Mesendoderm (in vitro differentiated cells): ENCODE measurements at regions not wholly inside any gene's neighbourhood (a gene's known extent, or its start where the extent isn't known, plus 50 kb on each side); places are given as distances from the start of the nearest gene placed in this dataset.
A peak's percentile ranks its signal among the peaks of the same experiment; 100 is the strongest.
"Not testable (repeated sequence)": the region's sequence is repeated elsewhere in the genome, so short reads cannot be mapped to it uniquely, and the experiment has no call there.

Source experiments
- DNase-seq: peaks from one replicate; pipeline ENCODE4 v3.0.0; 2013
- H2AK5ac ChIP-seq: 2 replicates; pipeline ENCODE4 v1.6.1; 2013; ENCODE audit warnings: low read length, inconsistent platforms
- H2BK120ac ChIP-seq: 2 replicates; pipeline ENCODE4 v1.6.1; 2013; ENCODE audit warnings: low read depth, mild to moderate bottlenecking, low read length, moderate library complexity, mixed read lengths
- H2BK15ac ChIP-seq: replicated peaks from 2 replicates; pipeline ENCODE4 v1.6.1; 2013; ENCODE audit warnings: low read depth, mild to moderate bottlenecking, moderate library complexity
- H2BK5ac ChIP-seq: 2 replicates; pipeline ENCODE4 v1.6.1; 2013; ENCODE audit warnings: low read length, inconsistent platforms
- H3K18ac ChIP-seq: 2 replicates; pipeline ENCODE4 v1.6.1; 2013; ENCODE audit warnings: mild to moderate bottlenecking, low read length, mixed read lengths
- H3K23ac ChIP-seq: one replicate; pipeline ENCODE4 v1.6.1; 2013; ENCODE audit warnings: low read length
- H3K27ac ChIP-seq: 2 replicates; pipeline ENCODE4 v1.5.1; 2013; ENCODE audit warnings: low read depth, mild to moderate bottlenecking, inconsistent platforms, low read length, moderate library complexity
- H3K27me3 ChIP-seq: 2 replicates; pipeline ENCODE4 v1.6.1; 2013; ENCODE audit warnings: low read length, control low read depth, mild to moderate bottlenecking, inconsistent platforms; ENCODE audit not compliant: insufficient read depth, poor library complexity
- H3K36me3 ChIP-seq: 2 replicates; pipeline ENCODE4 v1.6.1; 2013; ENCODE audit warnings: low read length, inconsistent platforms; ENCODE audit not compliant: control insufficient read depth, insufficient read depth
- H3K4ac ChIP-seq: one replicate; pipeline ENCODE4 v1.6.1; 2013; ENCODE audit warnings: low read depth, mild to moderate bottlenecking, low read length, moderate library complexity
- H3K4me1 ChIP-seq: 2 replicates; pipeline ENCODE4 v1.6.1; 2013; ENCODE audit warnings: low read depth, low read length, inconsistent platforms; ENCODE audit not compliant: control insufficient read depth
- H3K4me2 ChIP-seq: 2 replicates; pipeline ENCODE4 v1.6.1; 2013; ENCODE audit warnings: low read length
- H3K4me3 ChIP-seq: 2 replicates; pipeline ENCODE4 v1.5.1; 2013; ENCODE audit warnings: mild to moderate bottlenecking, low read length
- H3K56ac ChIP-seq: one replicate; pipeline ENCODE4 v1.6.1; 2013; ENCODE audit warnings: low read length
- H3K79me1 ChIP-seq: 2 replicates; pipeline ENCODE4 v1.6.1; 2013; ENCODE audit warnings: low read length, inconsistent platforms
- H3K79me2 ChIP-seq: 2 replicates; pipeline ENCODE4 v1.6.1; 2013; ENCODE audit warnings: mild to moderate bottlenecking, low read length; ENCODE audit not compliant: control insufficient read depth, insufficient read depth
- H3K9ac ChIP-seq: 2 replicates; pipeline ENCODE4 v1.6.1; 2013; ENCODE audit warnings: low read length, inconsistent platforms
- H4K5ac ChIP-seq: one replicate; pipeline ENCODE4 v1.6.1; 2013; ENCODE audit warnings: low read length
- H4K8ac ChIP-seq: one replicate; pipeline ENCODE4 v1.6.1; 2013; ENCODE audit warnings: low read depth, mild to moderate bottlenecking, control low read depth, low read length, moderate library complexity
- WGBS: extraction: QIAGEN DNeasy Blood & Tissue Kit; methylation state at CpG from one replicate; pipeline ENCODE4 v1.1.7; 2013; ENCODE audit warnings: low lambda C conversion rate, missing lambda C conversion rate; ENCODE audit not compliant: insufficient coverage; ENCODE audit errors: extremely low coverage; 5-methylcytosine and 5-hydroxymethylcytosine counted together

- Histone ChIP-seq H3K4me2 (no peak overlapping the region), H2AK5ac (no peak overlapping the region), H3K4ac (no peak overlapping the region), H3K27ac (no peak overlapping the region), H3K79me2 (no peaks in the 10 kb centered on the region), H3K4me3 (no peak overlapping the region), H2BK15ac (no peak overlapping the region), H4K8ac (no peak overlapping the region), H3K4me1 (no peaks in the 10 kb centered on the region), H2BK5ac (no peak overlapping the region), H3K27me3 (no peaks in the 10 kb centered on the region), H3K18ac (no peak overlapping the region), H3K23ac (peak overlapping the region; percentile 66), H3K36me3 (no peaks in the 10 kb centered on the region), H3K56ac (no peak overlapping the region), H4K5ac (no peak overlapping the region), H3K9ac (no peak overlapping the region), H2BK120ac (no peak overlapping the region), H3K79me1 (no peaks in the 10 kb centered on the region)
- DNase-seq: no peak
- no CpG with 5 or more reads among the region's 2 CpGs for WGBS
Observed at GRCh38 chr13:78540058-78540457, 63.3 kb downstream of the POU4F1 start.

GRCh38 chr13:78526044-78526443, 77.3 kb downstream of the POU4F1 start:
- not testable (repeated sequence) for H4K8ac ChIP-seq, H3K9ac ChIP-seq, H3K36me3 ChIP-seq, H3K4me1 ChIP-seq, H3K79me1 ChIP-seq, H3K4me3 ChIP-seq, H3K4ac ChIP-seq, H2BK15ac ChIP-seq, H3K27me3 ChIP-seq, H4K5ac ChIP-seq, H3K23ac ChIP-seq, H3K56ac ChIP-seq, H2BK5ac ChIP-seq, H2BK120ac ChIP-seq, H3K4me2 ChIP-seq, H3K27ac ChIP-seq, DNase-seq, H3K18ac ChIP-seq, H3K79me2 ChIP-seq, H2AK5ac ChIP-seq
- no CpG with 5 or more reads among the region's 8 CpGs for WGBS

GRCh38 chr13:78524936-78525335, 78.4 kb downstream of the POU4F1 start:
- Histone ChIP-seq H3K36me3 (no peaks in the 10 kb centered on the region), H3K4me1 (no peaks in the 10 kb centered on the region), H2AK5ac (no peak overlapping the region), H3K4me3 (no peak overlapping the region), H3K27me3 (no peaks in the 10 kb centered on the region), H2BK15ac (no peak overlapping the region), H3K79me1 (no peaks in the 10 kb centered on the region), H3K27ac (no peak overlapping the region), H3K9ac (no peak overlapping the region), H4K5ac (no peak overlapping the region), H2BK120ac (no peak overlapping the region), H4K8ac (no peak overlapping the region), H2BK5ac (no peak overlapping the region), H3K18ac (no peak overlapping the region), H3K56ac (no peak overlapping the region), H3K23ac (no peak overlapping the region), H3K4me2 (no peak overlapping the region), H3K4ac (no peak overlapping the region), H3K79me2 (no peaks in the 10 kb centered on the region)
- peak; percentile 51 for DNase-seq
- WGBS: no CpG with 5 or more reads among the region's 1 CpG

- Histone ChIP-seq H2BK5ac (no peak overlapping the region), H3K23ac (no peak overlapping the region), H3K4me3 (no peak overlapping the region), H3K18ac (no peak overlapping the region), H3K4me1 (no peaks in the 10 kb centered on the region), H4K5ac (no peak overlapping the region), H2AK5ac (no peak overlapping the region), H3K79me1 (no peaks in the 10 kb centered on the region), H3K79me2 (no peaks in the 10 kb centered on the region), H3K27ac (no peak overlapping the region), H4K8ac (no peak overlapping the region), H3K4ac (no peak overlapping the region), H2BK15ac (no peak overlapping the region), H2BK120ac (no peak overlapping the region), H3K9ac (no peak overlapping the region), H3K4me2 (no peak overlapping the region), H3K27me3 (no peaks in the 10 kb centered on the region), H3K36me3 (no peaks in the 10 kb centered on the region), H3K56ac (no peak overlapping the region)
- DNase-seq: no peak
- WGBS: 100% methylated on average over 2 of the region's 6 CpGs
Observed at GRCh38 chr13:78521091-78521490, 82.3 kb downstream of the POU4F1 start.

GRCh38 chr13:78520425-78520824, 82.9 kb downstream of the POU4F1 start:
- H3K79me1 ChIP-seq: no peaks in the 10 kb centered on the region
- WGBS: no CpG with 5 or more reads among the region's 2 CpGs
- H3K23ac ChIP-seq: no peak overlapping the region

GRCh38 chr13:78518482-78518881, 84.9 kb downstream of the POU4F1 start:
- not testable (repeated sequence) for H4K8ac ChIP-seq, H3K79me1 ChIP-seq, H3K36me3 ChIP-seq, H3K27ac ChIP-seq, H3K4me3 ChIP-seq, H3K56ac ChIP-seq, H2AK5ac ChIP-seq, H2BK15ac ChIP-seq, H3K4me1 ChIP-seq, H2BK120ac ChIP-seq, H3K18ac ChIP-seq, H3K23ac ChIP-seq, H3K79me2 ChIP-seq, H4K5ac ChIP-seq, DNase-seq, H3K9ac ChIP-seq, H2BK5ac ChIP-seq, H3K27me3 ChIP-seq, H3K4ac ChIP-seq, H3K4me2 ChIP-seq
- no CpG with 5 or more reads among the region's 7 CpGs for WGBS

More at GRCh38 chr13:78520425-78520824, 82.9 kb downstream of the POU4F1 start:
- no peaks in the 10 kb centered on the region for H3K27me3 ChIP-seq
- no peak overlapping the region for H2BK120ac ChIP-seq
- H4K8ac ChIP-seq: no peak overlapping the region
- H4K5ac ChIP-seq: no peak overlapping the region
- H3K4me2 ChIP-seq: no peak overlapping the region
- no peak overlapping the region for H3K27ac ChIP-seq
- no peaks in the 10 kb centered on the region for H3K79me2 ChIP-seq
- no peak for DNase-seq
- H3K18ac ChIP-seq: no peak overlapping the region
- no peak overlapping the region for H2BK5ac ChIP-seq
- H3K4me1 ChIP-seq: no peaks in the 10 kb centered on the region
- H2AK5ac ChIP-seq: no peak overlapping the region
- H2BK15ac ChIP-seq: no peak overlapping the region
- no peak overlapping the region for H3K4me3 ChIP-seq
- H3K36me3 ChIP-seq: no peaks in the 10 kb centered on the region
- no peak overlapping the region for H3K4ac ChIP-seq
- no peak overlapping the region for H3K56ac ChIP-seq
- no peak overlapping the region for H3K9ac ChIP-seq
